OCI-LY3 (cell line): ENCODE measurements at regions not wholly inside any gene's neighbourhood (a gene's known extent, or its start where the extent isn't known, plus 50 kb on each side); places are given as distances from the start of the nearest gene placed in this dataset.

ENCODE experiments used
- EZH2phosphoT487 ChIP-seq: fragments of 200-600 bp; shearing (Covaris generic); IDR thresholded peaks from 2 replicates; pipeline ENCODE4 v1.6.1; 2018; ENCODE audit warnings: antibody characterized with exemption, mixed run types, low read depth
- TF ChIP-seq, protein P1 (sequence below): fragments of 200-600, 300-600 bp; sonication (generic); IDR thresholded peaks from 2 replicates; pipeline ENCODE4 v1.5.1; 2014; ENCODE audit warnings: antibody characterized with exemption, low read length, low read depth

DNA sequence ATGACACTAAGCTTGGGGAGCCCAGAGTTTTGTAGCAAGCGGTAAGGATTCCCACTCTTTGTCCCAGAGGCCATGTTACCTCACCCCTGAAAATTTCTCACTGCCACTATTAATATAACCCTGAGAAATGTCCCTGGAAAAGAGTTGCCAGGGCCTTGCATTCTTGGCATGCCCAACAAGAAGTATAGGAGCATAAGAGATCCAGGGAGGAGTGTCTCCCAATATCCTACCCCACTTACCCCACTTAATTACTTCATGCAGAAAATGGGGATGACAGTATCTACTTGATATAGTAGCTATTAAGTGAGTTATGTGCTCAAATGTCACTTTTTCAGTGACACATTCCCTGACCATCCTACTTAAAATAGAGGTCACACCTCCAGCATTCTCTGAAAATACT, 120.5 kb upstream of the C1GALT1C1 start:
- TF ChIP-seq, protein P1, sequence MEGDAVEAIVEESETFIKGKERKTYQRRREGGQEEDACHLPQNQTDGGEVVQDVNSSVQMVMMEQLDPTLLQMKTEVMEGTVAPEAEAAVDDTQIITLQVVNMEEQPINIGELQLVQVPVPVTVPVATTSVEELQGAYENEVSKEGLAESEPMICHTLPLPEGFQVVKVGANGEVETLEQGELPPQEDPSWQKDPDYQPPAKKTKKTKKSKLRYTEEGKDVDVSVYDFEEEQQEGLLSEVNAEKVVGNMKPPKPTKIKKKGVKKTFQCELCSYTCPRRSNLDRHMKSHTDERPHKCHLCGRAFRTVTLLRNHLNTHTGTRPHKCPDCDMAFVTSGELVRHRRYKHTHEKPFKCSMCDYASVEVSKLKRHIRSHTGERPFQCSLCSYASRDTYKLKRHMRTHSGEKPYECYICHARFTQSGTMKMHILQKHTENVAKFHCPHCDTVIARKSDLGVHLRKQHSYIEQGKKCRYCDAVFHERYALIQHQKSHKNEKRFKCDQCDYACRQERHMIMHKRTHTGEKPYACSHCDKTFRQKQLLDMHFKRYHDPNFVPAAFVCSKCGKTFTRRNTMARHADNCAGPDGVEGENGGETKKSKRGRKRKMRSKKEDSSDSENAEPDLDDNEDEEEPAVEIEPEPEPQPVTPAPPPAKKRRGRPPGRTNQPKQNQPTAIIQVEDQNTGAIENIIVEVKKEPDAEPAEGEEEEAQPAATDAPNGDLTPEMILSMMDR, result no peak
- TF ChIP-seq EZH2phosphoT487, result no peak
